IMR-90 (cell line): ENCODE measurements at regions not wholly inside any gene's neighbourhood (a gene's known extent, or its start where the extent isn't known, plus 50 kb on each side); places are given as distances from the start of the nearest gene placed in this dataset.
"Not testable (repeated sequence)": the region's sequence is repeated elsewhere in the genome, so short reads cannot be mapped to it uniquely, and the experiment has no call there.

Experiments used
- ATAC-seq: fragments of 200-7000 bp; cut with Tn5 transposase; 2 replicates; pipeline ENCODE4 v1.9.1; 2020; ENCODE audit warnings: low read depth, mild to moderate bottlenecking, moderate library complexity
- BruUV-seq: library from RNA; stranded (reverse); fragments of 400-500 nt; replicated peaks from 2 replicates; lab custom pipeline; 2021; lab: Mats Ljungman, UMichigan
- CTCF ChIA-PET: fragments of 300-600 bp; formaldehyde crosslinking; extraction: SDS; loops from one replicate; lab custom pipeline; 2021; ENCODE audit warnings: antibody characterized with exemption; lab: Yijun Ruan, JAX
- POLR2A ChIA-PET: fragments of 300-600 bp; sonication (Branson Sonifier 250); formaldehyde crosslinking; loops from one replicate; lab custom pipeline; 2022; ENCODE audit warnings: antibody characterized with exemption; ENCODE audit not compliant: unreplicated experiment; lab: Charles Lee
- DNase-seq: peaks from one replicate; pipeline ENCODE4 v3.0.0; 2013
- H2AFZ ChIP-seq: replicated peaks from 2 replicates; pipeline ENCODE3; 2013; ENCODE audit warnings: low read length, mild to moderate bottlenecking; ENCODE audit not compliant: poor library complexity
- H2AK5ac ChIP-seq: 2 replicates; pipeline ENCODE4 v1.6.1; 2013; ENCODE audit warnings: low read depth, low read length, inconsistent platforms
- H2AK9ac ChIP-seq: replicated peaks from 2 replicates; pipeline ENCODE3; 2013; ENCODE audit warnings: mild to moderate bottlenecking, low read depth, low read length, moderate library complexity; ENCODE audit not compliant: poor library complexity
- H2BK120ac ChIP-seq: 2 replicates; pipeline ENCODE4 v1.6.1; 2013; ENCODE audit warnings: low read depth, low read length, inconsistent platforms
- H2BK15ac ChIP-seq: 3 replicates; pipeline ENCODE4 v1.6.1; 2013; ENCODE audit warnings: low read depth, low read length, inconsistent platforms
- H2BK20ac ChIP-seq: 2 replicates; pipeline ENCODE4 v1.6.1; 2013; ENCODE audit warnings: low read depth, mild to moderate bottlenecking, inconsistent platforms, low read length, moderate library complexity
- H2BK5ac ChIP-seq: 2 replicates; pipeline ENCODE4 v1.6.1; 2013; ENCODE audit warnings: mild to moderate bottlenecking, low read depth, low read length, inconsistent platforms; ENCODE audit not compliant: poor library complexity, severe bottlenecking
- H3K14ac ChIP-seq: replicated peaks from 2 replicates; pipeline ENCODE4 v1.6.1; 2013; ENCODE audit warnings: low read depth, low read length, inconsistent platforms
- H3K18ac ChIP-seq: 2 replicates; pipeline ENCODE4 v1.6.1; 2013; ENCODE audit warnings: low read depth, low read length, control low read depth
- H3K23ac ChIP-seq: 2 replicates; pipeline ENCODE4 v1.6.1; 2013; ENCODE audit warnings: low read depth, low read length, inconsistent platforms
- H3K27ac ChIP-seq: 2 replicates; pipeline ENCODE4 v1.5.1; 2013; ENCODE audit warnings: mild to moderate bottlenecking, control low read depth, low read length; ENCODE audit not compliant: insufficient read depth
- H3K27me3 ChIP-seq: 2 replicates; pipeline ENCODE4 v1.6.1; 2013; ENCODE audit warnings: low read length; ENCODE audit not compliant: control insufficient read depth, insufficient read depth
- H3K36me3 ChIP-seq: 2 replicates; pipeline ENCODE4 v1.6.1; 2013; ENCODE audit warnings: low read length, mixed read lengths; ENCODE audit not compliant: control insufficient read depth, insufficient read depth
- H3K4ac ChIP-seq: 2 replicates; pipeline ENCODE4 v1.6.1; 2013; ENCODE audit warnings: low read depth, low read length, inconsistent platforms
- H3K4me1 ChIP-seq: 2 replicates; pipeline ENCODE4 v1.6.1; 2013; ENCODE audit warnings: low read length, mixed read lengths; ENCODE audit not compliant: control insufficient read depth, insufficient read depth
- H3K4me2 ChIP-seq: 2 replicates; pipeline ENCODE4 v1.6.1; 2013; ENCODE audit warnings: low read depth, mild to moderate bottlenecking, control low read depth, low read length, moderate library complexity
- H3K4me3 ChIP-seq: 2 replicates; pipeline ENCODE4 v1.5.1; 2013; ENCODE audit warnings: low read depth, mild to moderate bottlenecking, control low read depth, low read length, moderate library complexity; ENCODE audit not compliant: insufficient read depth
- H3K56ac ChIP-seq: 2 replicates; pipeline ENCODE4 v1.6.1; 2013; ENCODE audit warnings: low read length, inconsistent platforms; ENCODE audit not compliant: insufficient read depth; ENCODE audit errors: extremely low read depth
- H3K79me1 ChIP-seq, 2 experiments: 2 replicates each; pipeline ENCODE4 v1.6.1; 2013; ENCODE audit warnings: low read length in 2 of 2, inconsistent platforms in 1 of 2, low read depth in 1 of 2
- H3K9ac ChIP-seq: 2 replicates; pipeline ENCODE4 v1.6.1; 2013; ENCODE audit warnings: low read depth, low read length, control low read depth
- H3K9me1 ChIP-seq: 2 replicates; pipeline ENCODE4 v1.6.1; 2013; ENCODE audit warnings: low read length, inconsistent platforms; ENCODE audit not compliant: insufficient read depth
- H3K9me3 ChIP-seq: 2 replicates; pipeline ENCODE4 v1.6.1; 2013; ENCODE audit warnings: low read length; ENCODE audit not compliant: control insufficient read depth, insufficient read depth
- H4K20me1 ChIP-seq: 2 replicates; pipeline ENCODE4 v1.6.1; 2013; ENCODE audit warnings: low read length, inconsistent platforms; ENCODE audit not compliant: insufficient read depth
- H4K5ac ChIP-seq: 2 replicates; pipeline ENCODE4 v1.6.1; 2013; ENCODE audit warnings: mild to moderate bottlenecking, low read depth, low read length, control low read depth
- H4K8ac ChIP-seq, 2 experiments: 2 replicates each; pipeline ENCODE4 v1.6.1; 2013; ENCODE audit warnings: low read depth in 2 of 2, low read length in 2 of 2, control low read depth in 1 of 2, inconsistent platforms in 1 of 2
- H4K91ac ChIP-seq: 2 replicates; pipeline ENCODE4 v1.6.1; 2013; ENCODE audit warnings: low read depth, low read length, inconsistent platforms; ENCODE audit not compliant: insufficient read depth
- CEBPB ChIP-seq: IDR thresholded peaks from 2 replicates; pipeline ENCODE4 v1.6.1; 2012; ENCODE audit warnings: low read depth, low read length, improper control_type of control experiment
- FOS ChIP-seq: fragments of 150-350 bp; IDR thresholded peaks from 2 replicates; pipeline ENCODE4 v1.6.1; 2016; ENCODE audit warnings: low read depth, low read length
- WGBS, 2 experiments: methylation state at CpG; one replicate each; pipeline versions ENCODE4 v1.1.5 to v1.1.7; 2013; ENCODE audit warnings: missing lambda C conversion rate in 2 of 2; ENCODE audit not compliant: insufficient read length in 1 of 2; ENCODE audit errors: extremely low coverage in 2 of 2; 5-methylcytosine and 5-hydroxymethylcytosine counted together
- dilution Hi-C: fragments of 300-500 bp; cut with HindIII; formaldehyde crosslinking; loops from one replicate; pipeline ENCODE4 v1.14.3; 2018; ENCODE audit warnings: low sequenced_read_pairs; ENCODE audit not compliant: unreplicated experiment
- in situ Hi-C: fragments of 300-500 bp; cut with MboI; formaldehyde crosslinking; loops from 3 replicates; pipeline ENCODE4 v1.14.3; 2019; ENCODE audit warnings: low sequenced_read_pairs, inconsistent platforms, mixed read lengths
- intact Hi-C: fragments of 100-400 bp; cut with micrococcal nuclease; formaldehyde crosslinking; loops from 2 replicates; pipeline ENCODE4 v1.10.0; 2022

GRCh38 chr4:23962462-23962861 lies 72.6 kb upstream of the PPARGC1A start:
- Histone ChIP-seq H3K27me3 (peaks cover 5% of the 10 kb centered on the region; the same call in 1 of the 2 replicates), H3K9me3 (no peaks in the 10 kb centered on the region), H2BK120ac (no peak overlapping the region), H2AK9ac (no peak overlapping the region), H4K91ac (no peak overlapping the region), H2AFZ (no peak overlapping the region), H3K9me1 (no peaks in the 10 kb centered on the region), H3K27ac (no peak overlapping the region), H2BK5ac (no peak overlapping the region), H2BK20ac (no peak overlapping the region), H4K20me1 (no peaks in the 10 kb centered on the region), H4K5ac (no peak overlapping the region), H3K79me1 (no peaks in the 10 kb centered on the region), H3K23ac (no peak overlapping the region), H3K56ac (no peak overlapping the region), H2BK15ac (no peak overlapping the region), H3K9ac (no peak overlapping the region), H3K4me1 (no peaks in the 10 kb centered on the region), H3K14ac (no peak overlapping the region), H3K18ac (no peak overlapping the region), H2AK5ac (no peak overlapping the region), H3K4ac (no peak overlapping the region), H3K36me3 (no peaks in the 10 kb centered on the region), H3K4me2 (no peak overlapping the region), H3K4me3 (no peak overlapping the region), H4K8ac (no peak overlapping the region)
- POLR2A ChIA-PET: no interaction called here
- WGBS, 2 experiments: no CpG with 5 or more reads among the region's 2 CpGs
- in situ Hi-C loops (no loop called here), intact Hi-C loops (loop anchor here (5.0 kb wide), 1 partner anchor 455 kb away; no protein-coding TSS in a partner anchor), dilution Hi-C loops (no loop called here)
- ATAC-seq (no peak), DNase-seq (no peak)
- no peak for TF ChIP-seq CEBPB
- TF ChIP-seq FOS: no peak
- BruUV-seq: no TSS peak
- CTCF ChIA-PET: no interaction called here

- H2BK5ac ChIP-seq, H4K8ac ChIP-seq, ATAC-seq, H3K79me1 ChIP-seq, H3K4me1 ChIP-seq, BruUV-seq, H2BK120ac ChIP-seq, H2AK5ac ChIP-seq, in situ Hi-C loops, H3K9me1 ChIP-seq, H2BK15ac ChIP-seq, H3K56ac ChIP-seq, H3K27me3 ChIP-seq, H3K4me3 ChIP-seq, DNase-seq, H4K5ac ChIP-seq, H3K36me3 ChIP-seq, POLR2A ChIA-PET, dilution Hi-C loops, H2AFZ ChIP-seq, H3K14ac ChIP-seq, H3K18ac ChIP-seq, H3K27ac ChIP-seq, H3K23ac ChIP-seq, H2AK9ac ChIP-seq, H3K4ac ChIP-seq, H3K9me3 ChIP-seq, H3K9ac ChIP-seq, H4K20me1 ChIP-seq, H3K4me2 ChIP-seq, CTCF ChIA-PET, H2BK20ac ChIP-seq, H4K91ac ChIP-seq: not testable (repeated sequence)
- intact Hi-C loops: loop anchor here (5.0 kb wide), 1 partner anchor 456 kb away; no protein-coding TSS in a partner anchor
- no CpG with 5 or more reads among the region's 4 CpGs for WGBS, 2 experiments
Measured at GRCh38 chr4:23961395-23961794, 71.5 kb upstream of the PPARGC1A start.
